ENCODE measurements at regions not wholly inside any gene's neighbourhood (a gene's known extent, or its start where the extent isn't known, plus 50 kb on each side); places are given as distances from the start of the nearest gene placed in this dataset.

GRCh38 chr6:47404435-47404834, 73.2 kb upstream of the CD2AP start:
- TF ChIP-seq CTCF (IDR thresholded peaks at IDR 0.05) (no peak), ZFP36 (IDR thresholded peaks at IDR 0.05; ENCODE audit: borderline replicate concordance, partially characterized antibody) (no peak), POLR2A (IDR thresholded peaks at IDR 0.05; ENCODE audit: low read length) (no peak), USF2 (IDR thresholded peaks at IDR 0.05) (no peak)
